Activated T-cell treated with anti-CD3 and anti-CD28 coated beads for 24 hours (primary cell): ENCODE measurements at regions not wholly inside any gene's neighbourhood (a gene's known extent, or its start where the extent isn't known, plus 50 kb on each side); places are given as distances from the start of the nearest gene placed in this dataset.

Experiments
- DNase-seq: peaks from one replicate; pipeline ENCODE4 v3.0.0-alpha.2; 2020; ENCODE audit warnings: low read depth

- DNase-seq: no peak
Observed at GRCh38 chr4:116872308-116872707, 213.1 kb downstream of the TRAM1L1 start.

GRCh38 chr4:116870686-116871085 lies 214.7 kb downstream of the TRAM1L1 start:
- no peak for DNase-seq

GRCh38 chr4:116866106-116866505 lies 219.3 kb downstream of the TRAM1L1 start:
- no peak for DNase-seq

GRCh38 chr4:116862592-116862991 lies 222.8 kb downstream of the TRAM1L1 start:
- no peak for DNase-seq

GRCh38 chr4:116860891-116861290 lies 224.5 kb downstream of the TRAM1L1 start:
- no peak for DNase-seq

- no peak for DNase-seq
Observed at GRCh38 chr4:116849620-116850019, 235.8 kb downstream of the TRAM1L1 start.

- no peak for DNase-seq
Observed at GRCh38 chr4:116847616-116848015, 237.8 kb downstream of the TRAM1L1 start.

GRCh38 chr4:116839826-116840225 lies 245.6 kb downstream of the TRAM1L1 start:
- no peak for DNase-seq

- DNase-seq: no peak
Observed at GRCh38 chr4:116838609-116839008, 246.8 kb downstream of the TRAM1L1 start.

- DNase-seq: no peak
Observed at GRCh38 chr4:116829187-116829586, 256.2 kb downstream of the TRAM1L1 start.

- no peak for DNase-seq
Observed at GRCh38 chr4:116824172-116824571, 261.2 kb downstream of the TRAM1L1 start.

GRCh38 chr4:116811730-116812129 lies 273.6 kb downstream of the TRAM1L1 start:
- no peak for DNase-seq

GRCh38 chr4:116796022-116796421 lies 289.4 kb downstream of the TRAM1L1 start:
- DNase-seq: no peak

GRCh38 chr4:116788723-116789122 lies 296.7 kb downstream of the TRAM1L1 start:
- no peak for DNase-seq

GRCh38 chr4:116755051-116755450 lies 330.3 kb downstream of the TRAM1L1 start:
- no peak for DNase-seq

- DNase-seq: no peak
Observed at GRCh38 chr4:116752027-116752426, 333.3 kb downstream of the TRAM1L1 start.

- no peak for DNase-seq
Observed at GRCh38 chr4:116736756-116737155, 348.6 kb downstream of the TRAM1L1 start.

GRCh38 chr4:116734178-116734577 lies 351.2 kb downstream of the TRAM1L1 start:
- DNase-seq: no peak

GRCh38 chr4:116733370-116733769 lies 352.0 kb downstream of the TRAM1L1 start:
- no peak for DNase-seq

GRCh38 chr4:116726523-116726922 lies 358.9 kb downstream of the TRAM1L1 start:
- no peak for DNase-seq

- DNase-seq: no peak
Observed at GRCh38 chr4:116724249-116724648, 361.1 kb downstream of the TRAM1L1 start.

- DNase-seq: no peak
Observed at GRCh38 chr4:116705466-116705865, 379.9 kb downstream of the TRAM1L1 start.

GRCh38 chr4:116702949-116703348 lies 382.4 kb downstream of the TRAM1L1 start:
- no peak for DNase-seq

- no peak for DNase-seq
Observed at GRCh38 chr4:116688536-116688935, 396.8 kb downstream of the TRAM1L1 start.

- no peak for DNase-seq
Observed at GRCh38 chr4:116668190-116668589, 417.2 kb downstream of the TRAM1L1 start.
